ENCODE measurements at regions not wholly inside any gene's neighbourhood (a gene's known extent, or its start where the extent isn't known, plus 50 kb on each side); places are given as distances from the start of the nearest gene placed in this dataset.

- DNase-seq (ENCODE audit: low read depth), result no peak
These were observed 109.4 kb downstream of the UCHL5 start for GRCh38 chr1:192949783-192950182.

- DNase-seq (ENCODE audit: low read depth), result no peak
These were observed 108.2 kb downstream of the UCHL5 start for GRCh38 chr1:192950926-192951325.

DNA sequence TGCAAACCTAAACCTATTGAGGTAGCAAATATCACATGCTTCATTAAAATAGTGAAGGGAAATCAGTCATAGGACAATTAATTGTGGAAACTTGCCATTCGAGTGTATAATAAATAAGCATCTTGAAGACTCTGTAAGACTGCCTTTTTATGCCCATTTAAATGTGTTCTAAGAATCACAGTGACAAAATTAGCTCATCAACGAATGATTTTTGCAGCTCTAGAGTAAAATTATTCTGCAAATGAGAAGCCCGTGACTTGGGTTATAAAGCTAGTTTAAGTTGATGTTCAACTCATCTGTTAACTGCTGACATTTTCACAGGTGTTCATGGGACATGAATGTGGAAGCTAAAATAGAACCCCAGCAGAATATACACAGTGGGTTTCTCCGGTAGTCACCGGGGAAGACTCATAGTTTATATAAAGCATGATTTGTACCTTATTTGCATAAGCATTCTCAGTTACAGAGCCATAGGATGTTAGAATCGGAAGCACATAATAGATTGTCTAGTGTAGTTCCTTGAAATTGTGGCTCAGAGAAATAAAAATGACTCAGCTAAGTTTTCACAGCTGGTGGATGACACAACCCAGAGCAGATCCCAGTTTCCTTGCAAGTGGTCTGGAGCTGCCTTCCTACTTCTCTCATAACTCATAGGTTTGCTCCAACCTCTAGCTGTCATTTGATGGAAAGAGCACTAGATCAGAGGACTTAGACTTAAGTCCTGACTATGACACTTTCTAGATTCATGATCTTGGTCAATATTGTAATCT lies 107.3 kb downstream of the UCHL5 start:
- DNase-seq (ENCODE audit: low read depth), result peak; percentile 72

DNA sequence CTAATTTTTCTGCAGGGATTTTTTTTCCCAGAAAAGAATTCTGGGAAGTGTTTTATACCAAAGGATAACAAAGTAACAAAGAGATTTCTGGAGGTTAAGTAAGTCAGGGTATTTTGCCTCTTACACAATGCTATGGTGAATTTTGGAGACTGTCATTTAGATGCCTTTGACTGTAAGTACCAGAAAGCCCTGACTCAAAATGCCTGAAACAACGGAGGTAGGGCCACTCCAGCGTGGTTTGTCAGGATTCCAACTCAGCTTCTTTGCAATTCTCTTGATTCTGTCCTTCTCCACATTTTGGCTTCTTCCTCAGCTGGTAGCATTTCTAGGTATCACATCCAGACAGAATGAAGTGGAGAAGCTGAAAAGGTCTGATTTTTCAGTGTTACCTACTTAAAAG lies 106.5 kb downstream of the UCHL5 start:
- DNase-seq (ENCODE audit: low read depth), result no peak

GRCh38 chr1:192954705-192955265 lies 104.4 kb downstream of the UCHL5 start:
- no peak for DNase-seq (ENCODE audit: low read depth)

DNA sequence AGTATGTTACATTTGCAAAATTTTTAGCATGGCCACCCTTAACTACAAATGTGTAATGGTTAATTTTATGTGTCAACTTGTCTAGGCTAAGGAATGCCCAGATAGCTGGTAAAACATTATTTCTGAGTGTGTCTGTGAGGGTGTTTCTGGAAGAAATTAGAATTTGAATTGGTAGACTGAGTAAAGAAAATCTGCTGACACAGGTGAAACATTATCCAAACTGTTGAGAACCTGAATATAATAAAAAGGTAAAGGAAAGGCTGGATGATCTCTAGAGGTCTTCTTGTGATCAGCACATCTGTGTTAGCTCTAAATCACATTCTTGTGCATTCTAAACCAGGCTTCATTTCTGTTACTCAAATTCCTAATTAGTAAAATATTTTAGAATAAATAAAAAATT lies 100.8 kb downstream of the UCHL5 start:
- DNase-seq (ENCODE audit: low read depth), result no peak

DNA sequence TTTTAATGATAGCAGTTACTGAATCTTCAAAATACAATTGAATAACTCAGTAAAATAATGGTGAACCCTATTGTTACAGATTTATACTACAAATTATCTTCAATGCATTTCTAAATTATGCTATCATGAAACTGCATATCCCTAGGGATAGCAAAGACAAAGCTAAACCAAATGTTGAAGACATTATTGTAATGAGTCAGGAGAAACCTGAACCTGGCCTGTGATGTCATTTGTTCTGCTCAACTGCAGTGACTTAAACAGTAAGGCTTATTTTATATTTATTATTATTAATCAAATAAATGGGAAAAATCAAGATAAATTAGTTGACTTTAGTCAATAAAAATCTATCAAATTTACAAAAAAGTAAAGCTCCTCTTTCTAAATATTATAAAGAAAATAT lies 100.3 kb downstream of the UCHL5 start:
- no peak for DNase-seq (ENCODE audit: low read depth)

DNA sequence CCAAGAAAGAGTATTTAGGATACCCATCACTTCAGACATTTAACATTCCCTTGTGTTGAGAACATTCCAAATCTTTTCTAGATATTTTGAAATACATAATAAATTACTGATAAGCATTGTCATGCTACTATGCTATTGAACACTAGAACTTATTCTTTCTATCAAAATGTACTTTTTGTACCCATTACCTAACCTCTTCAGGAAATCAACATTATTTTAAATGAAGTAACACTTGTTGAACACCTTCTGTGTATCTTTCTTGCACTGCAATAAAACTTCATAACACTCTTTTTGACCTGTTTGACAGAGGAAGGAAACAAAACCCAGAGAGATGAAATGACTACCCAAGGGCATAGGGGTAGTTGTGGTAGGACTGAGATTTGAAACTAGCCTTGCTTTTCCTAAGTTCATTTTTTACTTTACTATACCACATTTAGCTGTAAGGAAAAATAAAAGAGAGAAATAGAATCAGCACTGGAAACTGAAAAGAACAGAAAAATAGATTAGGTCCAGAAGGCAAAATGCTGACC lies 99.4 kb downstream of the UCHL5 start:
- no peak for DNase-seq (ENCODE audit: low read depth)

Measured in stromal cell of bone marrow (primary cell).